NOMO-1 (cell line): ENCODE measurements at regions not wholly inside any gene's neighbourhood (a gene's known extent, or its start where the extent isn't known, plus 50 kb on each side); places are given as distances from the start of the nearest gene placed in this dataset.

Experiments
- DNase-seq, 2 experiments: peaks; one replicate each; lab custom pipeline; 2025; ENCODE audit not compliant: unreplicated experiment in 2 of 2; lab: John Stamatoyannopoulos, UW

DNA sequence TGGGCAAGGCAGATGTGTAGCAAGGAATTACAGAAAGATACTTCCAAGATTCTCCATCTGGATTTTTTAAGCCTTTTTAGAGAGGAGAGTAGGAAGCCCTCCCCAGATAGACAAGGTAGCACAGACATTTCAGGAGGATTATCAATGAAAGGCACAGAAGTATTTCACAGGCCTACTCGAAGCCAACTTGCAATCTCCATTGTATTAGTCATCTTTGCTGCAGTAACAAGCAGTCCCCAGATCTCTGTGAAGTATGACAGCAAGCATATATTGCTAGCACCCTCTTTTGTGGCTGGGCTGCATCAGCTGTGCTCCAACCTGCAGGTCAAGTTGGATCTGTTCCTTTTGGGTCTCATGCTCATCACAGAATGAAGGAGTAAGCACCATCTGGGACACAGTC is 101.6 kb downstream of the MAF start:
- DNase-seq: no peak

DNA sequence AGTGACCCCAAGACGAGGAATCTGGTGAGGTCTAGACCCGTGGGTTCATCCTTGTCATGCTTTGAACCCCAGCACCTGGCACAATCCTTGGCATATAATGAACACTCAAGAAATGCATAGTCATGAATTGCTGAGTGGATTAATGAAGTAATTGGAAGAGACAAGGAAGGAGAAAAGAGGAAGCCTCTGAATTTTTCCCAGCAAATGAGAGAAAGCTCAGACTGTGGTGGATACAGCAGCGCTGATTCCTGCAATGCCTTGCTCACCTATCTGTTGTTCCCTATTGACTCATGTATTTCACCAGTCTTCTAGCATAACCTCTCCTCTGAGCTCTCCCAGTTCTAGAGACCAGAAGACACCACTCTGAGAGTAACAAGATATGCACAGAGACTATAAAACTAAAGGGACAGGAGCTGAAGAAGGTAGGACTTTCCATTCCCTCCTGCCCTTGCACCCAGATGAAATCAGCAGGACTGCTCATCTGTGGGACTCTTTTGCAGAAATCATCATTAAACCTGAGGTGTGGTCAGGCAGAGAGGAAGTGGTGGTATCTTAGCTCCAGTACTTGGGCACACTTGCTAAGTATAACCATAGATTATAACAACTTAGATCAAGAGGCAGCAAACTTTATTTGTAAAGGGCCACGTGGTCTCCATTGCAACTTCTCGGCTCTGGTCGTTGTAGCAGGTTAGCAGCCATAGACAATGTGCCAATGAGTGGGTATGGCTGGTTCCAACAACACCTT is 102.8 kb downstream of the MAF start:
- peak in 1 of 2 experiments; percentile 34 for DNase-seq

DNA sequence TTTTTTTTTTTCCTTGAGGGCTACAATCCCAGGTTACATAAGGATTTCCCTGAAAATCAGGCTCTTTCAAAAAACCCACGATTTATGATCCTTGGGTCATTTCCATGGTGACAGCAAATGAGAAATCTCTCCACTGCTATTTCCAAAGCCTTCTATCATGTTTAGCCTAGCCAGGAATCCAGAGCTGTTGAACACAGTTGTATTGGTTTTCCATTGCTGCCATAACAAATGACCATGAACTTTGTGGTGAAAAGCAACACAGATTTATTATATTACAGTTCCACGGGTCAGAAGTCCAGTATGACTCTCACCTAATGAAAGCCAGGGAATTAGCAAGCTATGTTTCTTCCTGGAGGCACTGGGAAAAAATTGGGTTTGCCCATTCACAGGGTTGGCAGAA is 106.6 kb downstream of the MAF start:
- DNase-seq: no peak

- DNase-seq: no peak
Observed at GRCh38 chr16:79492036-79492435, 108.5 kb downstream of the MAF start.

GRCh38 chr16:79485020-79485419 is 115.5 kb downstream of the MAF start:
- no peak for DNase-seq

- no peak for DNase-seq
Observed at GRCh38 chr16:79484237-79484636, 116.3 kb downstream of the MAF start.

DNA sequence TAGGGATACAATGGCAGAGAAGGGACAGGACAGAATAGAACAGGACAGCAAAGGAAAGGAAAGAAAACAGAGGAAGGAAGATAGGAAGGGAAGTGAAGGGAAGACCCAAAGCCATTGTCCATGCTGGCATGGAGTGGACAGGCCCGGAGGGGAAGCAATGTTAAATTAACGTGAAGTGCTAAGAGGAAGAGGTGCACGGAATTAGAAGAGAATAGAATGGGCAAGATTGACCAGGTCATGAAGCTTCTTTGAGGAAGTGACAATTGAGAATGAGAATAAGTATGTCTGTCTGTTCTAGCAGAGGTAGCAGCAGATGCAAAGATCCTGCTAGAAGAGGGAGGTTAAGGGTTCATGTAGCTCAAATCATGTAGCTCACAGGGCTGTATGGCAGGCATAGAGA is 117.2 kb downstream of the MAF start:
- peak in 1 of 2 experiments; percentile 7 for DNase-seq

GRCh38 chr16:79482011-79482410 is 118.5 kb downstream of the MAF start:
- no peak for DNase-seq

- no peak for DNase-seq
Observed at GRCh38 chr16:79480929-79481328, 119.6 kb downstream of the MAF start.

DNA sequence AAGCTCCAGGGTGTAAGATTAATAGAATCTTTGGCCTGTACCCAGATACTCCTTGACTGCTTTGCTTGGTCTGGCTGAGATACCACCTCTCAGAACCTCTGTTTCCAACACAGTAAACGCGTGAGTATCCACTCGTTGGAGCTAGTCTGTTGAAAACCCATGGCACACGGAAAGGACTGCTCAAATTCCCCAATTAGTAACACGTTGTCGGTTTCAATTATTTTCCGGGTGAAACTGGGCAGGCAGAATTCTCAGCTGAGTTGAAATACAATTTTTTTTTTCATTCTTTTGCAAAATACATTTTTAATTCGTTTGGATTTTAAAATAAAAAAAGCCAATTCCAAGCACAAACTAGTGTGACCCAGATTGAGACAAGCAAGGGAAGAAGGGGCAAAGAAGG is 120.5 kb downstream of the MAF start:
- DNase-seq: no peak

DNA sequence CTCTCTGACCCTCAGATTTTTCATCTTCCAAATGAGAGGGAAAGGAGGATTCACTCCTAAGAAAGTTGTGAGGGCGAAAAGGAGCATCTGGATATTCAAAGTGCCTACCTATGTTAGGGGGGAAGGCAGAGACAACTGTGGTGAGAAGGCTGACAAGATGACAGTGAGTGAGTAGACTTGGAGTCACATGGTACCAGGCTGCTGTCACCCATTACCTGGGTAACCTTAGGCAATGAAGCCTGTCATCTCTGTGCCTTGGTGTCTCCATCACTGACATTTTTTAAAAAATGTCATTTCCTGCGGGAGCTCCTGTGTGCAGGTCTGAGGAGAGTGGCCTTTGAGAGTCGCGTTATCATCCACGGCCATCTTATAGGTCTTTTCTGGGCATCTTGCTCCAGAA is 124.0 kb downstream of the MAF start:
- DNase-seq: no peak

DNA sequence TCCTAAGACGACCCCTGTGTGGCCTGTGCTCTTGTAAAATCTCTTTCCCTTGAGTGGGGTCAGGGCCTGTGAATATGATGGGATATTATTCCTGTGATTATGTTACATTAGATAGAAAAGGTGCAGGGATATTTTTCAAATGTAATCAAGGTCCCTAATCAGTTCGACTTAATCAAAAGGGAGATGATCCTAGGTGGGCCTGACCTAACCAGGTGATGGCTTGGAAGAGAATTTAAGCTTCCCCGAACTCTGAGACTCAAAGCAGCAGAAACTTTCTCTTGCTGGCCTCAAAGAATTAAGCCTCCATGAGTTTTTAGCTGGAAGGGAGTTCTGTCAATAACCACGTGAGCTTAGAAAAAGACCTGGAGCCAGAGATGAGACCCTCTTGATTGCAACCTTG is 124.7 kb downstream of the MAF start:
- no peak for DNase-seq

DNA sequence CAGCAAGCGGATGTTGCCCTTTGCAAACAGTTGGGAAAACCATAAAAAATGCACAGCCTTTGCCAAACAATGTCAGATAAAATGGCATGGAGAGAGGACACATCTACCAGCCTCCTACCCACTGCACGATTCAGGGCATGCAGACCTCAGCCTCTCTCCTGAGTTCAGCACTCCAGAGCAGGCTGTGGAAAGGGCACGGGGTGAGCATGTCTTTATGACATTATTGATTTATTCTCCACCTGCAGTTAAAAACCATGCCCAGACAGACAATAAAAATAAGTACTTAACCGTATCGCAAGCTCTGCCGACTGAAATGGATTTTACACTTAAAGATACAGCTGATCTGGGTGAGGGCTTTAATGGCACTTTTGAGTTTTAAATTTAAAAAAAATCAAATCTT is 127.1 kb downstream of the MAF start:
- DNase-seq: no peak

- DNase-seq: no peak
Observed at GRCh38 chr16:79472426-79472825, 128.1 kb downstream of the MAF start.

DNA sequence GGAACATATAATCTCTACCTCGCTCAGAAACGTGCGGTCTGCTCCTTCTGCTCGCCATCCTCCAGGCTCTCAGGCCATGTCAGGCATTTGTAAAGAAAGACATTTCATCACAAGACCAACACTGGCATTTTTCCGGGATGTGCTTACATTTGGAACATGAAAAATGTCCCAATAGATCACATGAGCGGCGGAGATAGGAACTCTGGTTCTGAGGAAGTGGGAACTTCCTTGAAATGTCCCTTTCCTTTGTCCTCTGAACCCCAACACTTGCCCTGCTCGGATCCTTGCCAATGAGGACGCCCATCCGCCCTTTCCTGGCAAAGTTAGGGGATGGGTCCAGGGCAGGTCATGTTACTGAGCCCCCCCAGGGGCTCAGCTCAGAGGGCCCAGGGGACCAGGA is 130.5 kb downstream of the MAF start:
- no peak for DNase-seq

GRCh38 chr16:79468631-79469030 is 131.9 kb downstream of the MAF start:
- no peak for DNase-seq

- DNase-seq: no peak
Observed at GRCh38 chr16:79468121-79468552, 132.4 kb downstream of the MAF start.

DNA sequence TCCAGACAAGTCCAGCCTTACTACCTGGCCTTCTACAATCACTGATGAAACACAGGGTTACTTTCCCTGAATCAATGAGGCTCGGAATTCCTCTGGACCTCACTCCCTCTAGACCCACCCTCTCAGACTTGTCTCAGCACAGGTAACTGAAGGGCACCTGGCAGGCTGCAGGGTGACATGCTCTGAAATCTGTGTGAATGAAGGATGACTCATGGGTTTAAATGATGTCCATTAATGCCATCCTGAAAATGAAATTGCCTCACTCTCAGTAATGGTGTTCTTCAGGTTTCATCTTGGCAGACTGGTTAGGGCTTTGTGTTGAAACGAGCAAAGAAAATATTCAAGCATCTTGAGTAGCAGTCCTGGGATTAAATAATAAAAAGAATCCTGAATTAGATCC is 134.4 kb downstream of the MAF start:
- no peak for DNase-seq

DNA sequence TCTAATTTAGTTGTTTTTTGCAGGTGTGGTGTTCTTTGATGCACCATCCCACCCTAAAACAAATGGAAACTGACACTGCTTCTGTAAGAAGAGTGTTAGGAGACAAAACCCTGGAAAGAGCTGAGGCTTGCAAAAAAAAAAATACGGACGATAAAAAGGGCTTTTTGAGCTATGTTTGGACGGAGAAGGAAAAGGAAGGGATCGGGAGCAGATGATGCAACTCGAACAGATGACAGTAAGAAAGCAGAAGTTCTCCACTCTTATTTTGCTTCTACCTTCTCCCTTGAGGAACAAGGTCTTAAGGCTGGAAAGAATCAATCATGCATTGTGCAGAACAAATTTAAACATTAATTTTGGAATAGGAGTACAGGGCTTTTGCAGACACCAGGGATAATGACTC is 136.7 kb downstream of the MAF start:
- no peak for DNase-seq

GRCh38 chr16:79456036-79456435 is 144.5 kb downstream of the MAF start:
- DNase-seq: no peak

- no peak for DNase-seq
Observed at GRCh38 chr16:79452671-79453070, 147.9 kb downstream of the MAF start.

- peak; percentile 55 to 93 for DNase-seq
Observed at GRCh38 chr16:79451196-79451816, 149.2 kb downstream of the MAF start.

GRCh38 chr16:79449900-79450299 is 150.6 kb downstream of the MAF start:
- no peak for DNase-seq
